ENCODE measurements at regions not wholly inside any gene's neighbourhood (a gene's known extent, or its start where the extent isn't known, plus 50 kb on each side); places are given as distances from the start of the nearest gene placed in this dataset.
"Not testable (repeated sequence)": the region's sequence is repeated elsewhere in the genome, so short reads cannot be mapped to it uniquely, and the experiment has no call there.

DNA sequence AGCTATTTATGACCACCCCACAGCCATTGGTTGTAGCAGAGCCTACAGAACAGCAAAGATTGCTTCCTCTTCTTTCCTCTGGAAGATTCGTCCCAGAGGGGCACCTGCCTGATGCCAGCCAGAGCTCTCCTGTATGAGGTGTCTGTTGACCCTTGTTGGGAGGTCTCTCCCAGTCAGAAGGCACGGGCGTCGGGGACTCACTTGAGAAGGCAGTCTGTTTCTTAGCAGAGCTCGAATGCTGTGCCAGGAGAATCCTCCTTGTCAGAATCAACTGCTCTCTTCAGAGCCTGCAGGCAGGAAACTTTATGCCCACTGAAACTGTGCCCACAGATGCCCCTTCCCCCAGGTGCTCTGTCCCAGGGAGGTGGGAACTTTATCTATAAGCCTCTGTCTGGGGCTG lies 479.5 kb upstream of the IZUMO3 start:
- DNase-seq = no peak

DNA sequence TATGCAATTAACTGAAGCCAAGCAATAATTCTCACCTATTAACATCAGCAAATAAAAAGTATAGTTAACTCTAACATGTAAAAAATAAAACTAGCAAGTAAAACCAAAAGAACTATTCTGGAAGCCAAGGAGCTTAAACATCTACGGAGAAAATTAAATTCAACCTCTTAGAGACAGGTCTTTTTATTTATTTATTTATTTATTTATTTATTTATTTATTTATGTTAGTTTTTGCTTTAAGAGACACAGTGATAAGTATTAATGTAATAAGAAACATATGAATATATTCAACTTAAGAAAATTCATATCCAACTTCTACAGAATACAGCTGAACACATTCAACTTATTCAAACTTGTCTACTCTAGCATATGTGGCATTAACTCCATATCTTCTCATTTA lies 472.1 kb upstream of the IZUMO3 start:
- DNase-seq = no peak

DNA sequence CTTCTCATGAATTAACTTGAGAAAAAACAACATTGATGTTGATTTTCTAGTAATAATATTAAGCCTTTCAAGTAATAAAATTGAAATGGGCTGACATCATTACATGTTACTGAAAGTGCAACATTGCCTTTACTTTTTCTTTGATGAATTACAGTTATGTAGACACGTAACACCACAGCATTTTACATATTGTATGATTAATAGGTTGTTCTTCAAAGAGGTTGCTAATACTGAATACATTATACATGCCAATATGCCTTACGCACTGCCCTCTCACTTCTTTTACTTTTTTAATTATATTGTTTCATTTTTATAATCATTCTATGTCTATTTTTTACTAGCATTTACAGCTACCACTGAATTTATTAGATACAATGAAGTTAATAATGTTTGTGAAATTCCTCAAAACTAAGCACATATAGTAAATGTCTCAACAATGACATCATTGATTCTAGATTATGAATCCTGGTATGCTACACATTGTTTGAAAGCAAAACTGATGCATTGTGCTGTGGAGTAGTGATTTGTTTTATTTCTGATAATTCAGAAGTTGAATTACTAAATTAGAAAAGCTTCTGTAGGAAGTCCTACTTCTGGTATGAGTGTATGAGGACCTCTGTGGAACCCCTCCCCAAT lies 464.4 kb upstream of the IZUMO3 start:
- DNase-seq = no peak

DNA sequence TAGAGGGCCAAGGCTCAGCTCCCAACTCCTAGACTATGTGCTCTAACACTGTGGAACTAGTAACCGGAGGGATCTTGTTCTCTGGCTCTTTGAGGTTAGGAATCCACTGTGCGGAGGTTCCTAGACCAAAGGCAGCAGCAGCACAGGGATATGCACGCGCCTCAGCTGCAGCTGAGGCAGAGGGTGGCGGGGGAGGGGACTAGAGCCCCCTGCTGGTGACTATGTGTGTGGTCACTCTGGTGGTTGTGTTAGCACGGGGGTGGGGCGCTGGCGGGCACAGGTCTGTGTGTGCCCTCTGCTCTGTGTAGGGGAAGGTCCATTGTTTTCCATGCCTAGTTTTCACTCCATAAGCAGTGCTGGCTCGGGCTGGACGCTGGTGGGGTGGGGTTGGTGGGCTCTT lies 458.0 kb upstream of the IZUMO3 start:
- DNase-seq = no peak

DNA sequence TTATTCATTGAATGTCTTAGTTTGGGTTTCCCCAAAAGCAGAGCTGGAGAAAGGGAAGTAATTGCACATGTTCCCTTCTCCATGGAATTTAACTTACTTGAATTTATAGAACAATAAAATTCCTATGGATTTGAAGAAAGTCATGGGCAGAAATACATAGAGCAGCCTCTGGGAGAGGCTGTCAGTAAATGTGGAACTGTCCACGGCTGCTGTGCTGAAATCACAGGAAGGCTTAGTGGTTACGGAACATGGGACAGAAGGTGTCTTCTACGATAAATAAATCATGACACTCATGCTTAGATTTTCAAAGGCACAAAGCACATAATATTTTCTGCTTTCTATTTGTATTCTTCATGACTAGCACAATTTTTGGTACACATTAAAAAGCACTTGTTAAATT lies 440.6 kb upstream of the IZUMO3 start:
- no peak for DNase-seq

DNA sequence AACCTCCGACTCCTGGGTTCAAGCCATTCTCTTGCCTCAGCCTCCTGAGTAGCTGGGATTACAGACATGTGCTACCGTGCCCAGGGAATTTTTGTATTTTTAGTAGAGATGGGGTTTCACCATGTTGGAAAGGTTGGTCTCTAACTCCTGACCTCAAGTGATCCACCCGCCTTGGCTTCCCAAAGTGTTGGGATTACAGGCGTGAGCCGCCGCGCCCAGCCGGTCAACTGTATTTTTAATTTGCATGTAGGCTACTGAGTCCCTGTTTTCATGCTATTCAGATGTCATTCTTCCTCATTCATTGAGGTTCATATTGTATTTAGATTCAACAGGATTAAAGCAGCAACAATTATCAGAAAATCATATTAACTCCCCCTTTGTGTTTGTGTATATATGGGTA lies 425.1 kb upstream of the IZUMO3 start:
- not testable (repeated sequence) for DNase-seq

DNA sequence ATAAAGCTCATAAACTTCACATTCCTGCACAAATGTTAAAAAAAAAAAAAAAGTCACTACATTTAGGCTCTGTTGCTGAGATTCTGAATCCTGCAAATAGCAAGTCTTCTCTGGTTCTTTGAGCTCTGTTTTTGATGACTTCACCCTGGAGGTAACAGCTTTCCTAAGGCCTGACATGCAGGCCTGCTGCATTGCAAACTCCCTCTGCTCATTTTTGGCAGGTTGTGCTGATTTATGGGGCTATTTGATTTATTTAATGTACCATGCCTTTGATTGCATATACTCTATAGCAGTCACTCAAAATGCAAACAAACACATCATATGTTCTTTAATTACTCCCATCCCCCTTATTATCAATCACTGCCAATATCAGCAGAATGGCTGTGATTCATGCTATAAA lies 416.1 kb upstream of the IZUMO3 start:
- no peak for DNase-seq

DNA sequence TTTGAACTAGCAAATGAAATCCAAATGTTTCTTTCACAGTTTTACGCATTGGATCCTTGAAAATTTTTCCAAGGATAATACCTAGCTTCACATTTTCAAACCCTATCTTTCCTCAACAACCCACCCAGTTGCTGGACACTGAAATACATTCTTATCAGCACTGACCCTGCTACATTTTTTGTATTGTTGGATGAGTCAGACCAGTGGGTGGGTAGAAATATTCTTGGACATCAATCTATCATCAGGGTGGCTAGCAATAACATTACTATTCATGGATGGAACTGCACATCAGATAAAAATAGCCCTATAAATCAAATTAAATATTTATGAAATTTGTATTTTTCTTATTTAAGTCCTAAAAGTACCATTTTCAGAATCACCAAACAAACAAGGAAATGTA lies 407.4 kb upstream of the IZUMO3 start:
- DNase-seq = no peak

DNA sequence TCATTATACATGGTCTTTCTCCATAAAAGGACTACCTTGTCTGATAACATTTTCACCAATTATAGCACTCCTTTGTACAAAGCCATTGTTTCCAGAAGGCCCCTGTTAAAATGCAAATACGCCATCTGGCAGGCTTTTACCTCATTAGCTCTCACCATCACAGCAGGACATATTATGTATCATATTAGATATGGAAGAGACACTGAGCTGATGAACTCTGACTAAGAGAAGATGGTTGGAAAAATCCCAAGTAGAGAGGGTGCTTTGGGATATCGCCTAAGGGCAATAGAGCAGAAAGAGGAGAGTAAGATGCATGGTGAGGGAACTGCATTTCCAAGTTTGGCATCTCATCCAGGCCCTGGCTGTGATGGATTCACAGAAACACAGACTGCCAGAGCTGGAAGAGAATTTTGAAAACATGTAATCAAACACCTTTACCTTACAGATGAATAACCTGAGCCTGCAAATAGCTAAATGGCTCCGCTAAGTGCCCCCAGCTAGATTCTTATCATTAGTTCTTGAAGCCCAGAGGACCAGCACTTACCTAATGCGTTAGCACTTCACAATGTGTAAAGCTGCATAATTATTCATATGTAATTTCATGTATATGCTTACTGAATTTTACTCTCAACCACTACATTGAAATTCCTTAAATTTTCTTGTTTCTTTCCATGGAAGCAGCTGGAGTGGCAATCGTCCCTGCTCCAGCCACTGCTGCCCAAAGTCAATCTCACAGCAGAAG lies 393.6 kb upstream of the IZUMO3 start:
- no peak for DNase-seq

DNA sequence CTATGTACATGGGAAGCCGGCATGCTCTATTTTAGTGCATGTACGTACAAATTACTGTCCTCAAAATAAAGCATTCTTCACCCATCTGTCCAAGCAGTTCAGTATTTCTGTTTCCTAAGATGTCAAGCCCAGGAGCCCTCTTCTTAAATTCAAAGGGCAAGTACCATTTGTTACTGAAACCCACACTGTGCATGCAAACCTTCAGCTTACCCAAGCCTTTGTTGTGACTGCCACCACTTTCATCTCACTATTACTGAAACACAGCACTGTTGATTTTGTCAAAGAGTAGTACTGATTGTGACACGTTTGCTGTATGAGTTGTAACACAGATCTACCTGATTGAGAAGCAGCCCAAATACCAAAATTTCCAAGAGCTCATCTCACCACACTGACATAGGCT lies 390.4 kb upstream of the IZUMO3 start:
- DNase-seq = no peak

DNA sequence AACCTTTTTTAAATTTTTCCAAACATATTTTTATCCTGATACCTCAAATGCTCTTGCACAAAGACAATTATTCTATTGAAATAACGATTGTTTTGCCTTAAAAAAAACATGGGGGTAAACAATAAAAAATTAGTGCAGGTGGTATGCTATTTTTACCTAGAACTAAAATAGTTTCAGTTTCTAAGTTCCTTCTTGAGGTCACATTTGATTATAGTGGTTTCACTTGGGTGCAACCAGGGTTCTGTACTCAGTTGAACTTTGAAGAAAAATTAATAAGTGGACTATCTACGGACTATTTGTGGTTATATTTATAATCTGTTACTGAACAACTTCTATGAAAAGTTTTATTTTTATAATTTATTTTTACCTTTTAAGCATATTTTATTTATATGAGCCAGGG lies 387.1 kb upstream of the IZUMO3 start:
- DNase-seq = no peak

DNA sequence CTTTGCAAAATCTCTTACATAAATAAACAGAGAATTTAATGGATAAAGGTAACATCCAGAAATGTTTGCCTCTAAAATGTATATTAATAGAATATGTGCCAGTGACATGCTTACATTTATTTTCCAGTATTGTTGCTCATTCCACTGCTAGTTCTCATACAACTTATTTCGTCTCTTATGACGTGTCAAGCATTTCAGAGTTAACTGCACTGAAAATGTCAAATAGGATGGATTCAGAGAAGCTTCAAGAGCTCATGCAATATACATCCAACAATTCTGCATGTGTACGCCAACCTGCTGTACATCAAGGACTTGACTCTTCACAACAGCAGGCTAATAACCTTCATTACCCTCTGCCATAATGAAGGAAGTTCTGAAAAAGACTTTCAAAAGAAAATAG lies 386.2 kb upstream of the IZUMO3 start:
- DNase-seq = no peak

DNA sequence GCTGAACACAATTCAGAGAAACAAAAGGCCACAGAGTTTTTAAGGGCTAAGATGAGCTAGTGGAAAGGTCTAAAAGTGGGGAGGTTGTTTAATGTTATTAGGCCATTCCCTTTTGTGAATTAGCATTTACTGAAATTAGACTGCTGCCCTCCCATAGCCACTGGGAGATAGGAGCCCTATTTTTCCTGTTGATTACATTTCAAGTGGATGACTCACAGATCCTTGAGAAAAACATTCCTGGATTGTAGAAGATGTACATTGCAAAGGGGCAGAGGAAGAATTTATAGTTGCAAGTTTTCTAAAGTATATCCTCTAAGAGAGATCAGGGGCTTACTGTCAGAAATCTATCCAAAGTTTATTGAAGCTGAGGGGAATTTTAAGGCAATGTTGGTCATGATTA lies 367.1 kb upstream of the IZUMO3 start:
- no peak for DNase-seq

DNA sequence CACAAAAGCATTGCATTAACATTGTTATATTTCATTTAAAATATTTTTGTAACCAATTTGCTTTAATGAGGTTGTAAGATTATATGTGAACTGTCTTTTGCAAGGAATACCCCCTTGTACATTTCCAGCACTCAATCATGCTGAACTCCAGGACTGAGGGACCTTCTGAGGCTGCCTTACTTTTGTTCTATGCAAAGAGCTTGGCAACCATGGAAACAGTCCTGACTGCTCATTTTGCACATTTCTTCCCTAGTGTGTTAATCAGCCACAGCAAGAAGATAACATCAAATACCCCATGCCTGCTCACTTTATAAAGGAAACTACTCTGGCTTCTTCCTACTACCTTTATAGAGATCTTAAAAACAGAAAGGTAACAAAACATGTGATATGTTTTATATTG lies 355.6 kb upstream of the IZUMO3 start:
- DNase-seq = no peak

DNA sequence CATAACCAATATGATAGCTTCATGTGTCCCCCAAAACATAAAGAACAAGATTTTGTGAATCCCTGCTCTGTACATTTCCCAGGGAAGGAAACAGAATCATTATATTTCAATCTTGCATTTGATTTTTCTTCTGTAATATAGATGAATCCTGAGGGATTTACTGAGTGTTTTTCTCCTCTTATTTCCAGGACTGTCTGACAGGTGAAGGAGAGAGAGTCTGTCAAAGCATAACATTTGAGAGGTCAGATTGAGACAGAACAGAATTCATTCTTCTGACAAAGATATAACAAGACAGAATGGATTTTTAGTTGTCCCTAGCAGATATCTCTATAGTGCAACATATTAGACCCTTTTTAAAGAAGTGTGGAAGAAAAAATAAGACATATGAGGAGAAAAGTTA lies 354.5 kb upstream of the IZUMO3 start:
- no peak for DNase-seq

DNA sequence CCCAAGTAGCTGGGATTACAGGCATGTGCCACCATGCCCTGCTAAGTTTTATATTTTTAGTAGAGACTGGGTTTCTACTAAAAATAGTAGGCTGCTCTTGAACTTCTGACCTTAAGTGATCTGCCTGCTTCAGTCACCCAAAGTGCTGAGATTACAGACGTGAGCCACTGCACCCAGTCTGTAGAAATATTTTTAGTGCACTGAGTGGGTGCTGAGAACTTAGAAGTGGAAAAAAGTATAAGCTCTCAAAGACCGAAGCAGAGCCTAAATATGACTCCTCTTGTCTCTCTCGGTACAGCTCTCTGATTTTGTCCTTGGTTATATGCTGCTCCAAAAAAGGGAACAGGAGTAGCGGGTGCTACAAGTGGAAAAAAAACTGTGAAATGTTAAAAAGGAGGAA lies 353.8 kb upstream of the IZUMO3 start:
- DNase-seq = no peak

DNA sequence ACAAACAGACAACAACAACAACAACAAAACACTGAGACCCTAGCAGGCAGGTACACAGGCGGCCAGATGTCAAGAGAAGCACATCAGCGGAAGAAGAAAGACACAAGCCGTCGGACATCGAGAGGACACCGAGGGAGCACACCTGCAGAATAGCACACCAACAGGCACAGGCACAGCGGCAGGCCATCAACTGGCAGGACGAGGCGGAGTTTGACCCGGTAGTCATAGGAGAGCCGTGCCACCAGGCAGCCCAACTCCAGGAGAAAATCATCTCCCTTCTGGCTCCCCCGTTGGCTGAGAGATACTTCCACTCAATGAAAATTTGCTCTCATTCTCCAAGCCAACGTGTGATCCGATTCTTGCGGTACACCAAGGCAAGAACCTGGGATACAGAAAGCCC lies 352.1 kb upstream of the IZUMO3 start:
- no peak for DNase-seq

DNA sequence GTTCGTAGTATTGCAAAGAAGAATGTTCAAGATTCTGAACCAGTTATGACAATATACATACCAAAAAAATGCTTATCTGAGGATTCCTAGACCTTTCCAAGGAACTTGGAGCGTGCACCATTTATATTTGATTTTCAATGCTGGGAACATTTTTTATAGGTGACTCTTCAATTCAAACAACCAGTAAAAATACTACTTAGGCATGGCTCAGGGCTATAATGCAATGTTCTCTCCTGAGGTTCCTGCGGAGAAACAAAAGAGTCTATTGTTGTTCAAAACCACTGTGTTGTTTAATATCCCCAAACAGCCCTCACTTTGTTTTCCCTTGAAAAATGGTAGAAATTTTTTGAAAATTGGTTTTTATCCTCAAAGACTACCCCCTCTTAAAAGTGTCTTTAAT lies 335.7 kb upstream of the IZUMO3 start:
- DNase-seq = no peak

DNA sequence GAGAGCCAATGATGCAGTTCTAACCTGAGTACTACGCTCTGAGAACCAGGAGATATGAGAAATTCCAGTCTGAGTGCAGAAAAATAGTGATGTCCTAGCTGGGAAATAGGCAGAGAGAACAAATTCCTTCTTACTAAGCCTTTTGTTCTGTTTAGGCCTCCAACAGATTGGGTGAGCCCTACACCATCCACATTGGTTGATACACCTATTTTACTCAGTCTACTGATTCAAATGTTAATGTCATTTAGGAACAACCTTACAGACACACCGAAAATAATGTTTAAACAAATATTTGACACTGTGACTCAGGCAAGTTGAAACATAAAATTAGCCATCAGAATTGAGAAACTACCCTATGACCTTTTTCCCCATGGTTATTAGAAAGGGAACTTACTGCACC lies 333.9 kb upstream of the IZUMO3 start:
- DNase-seq = no peak

DNA sequence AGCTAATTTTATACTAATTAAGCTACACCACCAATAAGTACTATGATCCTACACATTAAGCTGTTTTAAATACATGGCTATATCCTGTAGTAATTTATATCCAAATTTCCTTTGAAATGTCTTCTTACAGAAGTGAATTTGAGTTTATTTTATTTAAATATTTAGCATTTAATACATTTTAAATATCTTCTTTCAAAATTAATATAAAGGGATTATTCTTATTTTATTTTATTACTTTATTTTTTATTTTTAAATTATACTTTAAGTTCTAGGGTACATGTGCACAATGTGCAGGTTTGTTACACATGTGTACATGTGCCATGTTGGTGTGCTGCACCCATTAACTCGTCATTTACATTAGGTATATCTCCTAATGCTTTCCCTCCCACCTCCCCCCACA lies 310.9 kb upstream of the IZUMO3 start:
- not testable (repeated sequence) for DNase-seq

DNA sequence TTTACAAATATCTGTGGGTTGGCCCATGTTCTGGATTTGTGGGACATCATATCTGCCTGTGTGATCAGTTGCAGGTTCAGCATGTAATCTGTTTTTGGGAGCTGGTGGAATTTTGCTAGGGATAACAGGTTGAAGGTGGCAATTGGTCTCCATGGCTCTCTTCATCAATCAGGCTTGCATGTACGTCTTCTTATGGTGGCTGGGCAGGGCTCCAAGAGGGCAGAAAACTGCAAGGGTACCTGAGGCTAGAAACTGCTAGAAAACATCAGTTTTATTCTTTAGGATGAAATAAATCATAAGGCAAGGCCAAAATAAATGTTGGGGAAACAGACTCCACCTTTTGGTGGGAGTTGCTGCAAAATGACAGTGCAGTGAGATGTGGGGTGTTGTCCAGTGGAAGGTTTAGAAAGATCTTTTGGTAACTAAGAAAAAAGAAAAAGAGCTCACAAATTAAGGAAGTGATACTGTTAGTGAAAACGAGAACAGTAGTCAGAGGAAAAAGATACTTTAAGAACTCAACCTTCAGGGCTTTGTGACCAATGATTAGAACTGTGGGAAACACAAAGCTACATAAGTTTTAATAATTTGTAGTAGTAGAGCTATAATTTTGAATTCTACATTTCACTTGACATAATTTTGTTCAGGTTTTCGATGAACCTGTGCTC lies 300.7 kb upstream of the IZUMO3 start:
- DNase-seq = no peak

DNA sequence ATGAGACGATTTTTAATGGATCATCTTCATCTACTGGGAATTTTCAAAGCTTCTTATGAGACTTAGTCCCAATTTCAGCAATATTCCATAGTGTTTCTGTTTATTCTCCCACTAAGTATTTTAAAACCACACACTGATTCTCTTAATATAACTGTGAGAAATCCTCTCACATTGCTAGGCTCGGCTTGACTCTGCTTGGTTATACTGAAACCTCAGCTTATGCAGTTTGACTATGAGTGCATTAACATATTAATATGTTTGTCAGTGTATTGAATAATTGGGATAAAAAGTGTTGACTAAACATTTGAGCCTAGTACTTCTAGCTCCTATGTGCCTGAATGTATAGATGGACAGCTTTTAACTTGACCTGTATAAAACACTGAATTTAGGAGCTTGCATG lies 298.5 kb upstream of the IZUMO3 start:
- DNase-seq = no peak

DNA sequence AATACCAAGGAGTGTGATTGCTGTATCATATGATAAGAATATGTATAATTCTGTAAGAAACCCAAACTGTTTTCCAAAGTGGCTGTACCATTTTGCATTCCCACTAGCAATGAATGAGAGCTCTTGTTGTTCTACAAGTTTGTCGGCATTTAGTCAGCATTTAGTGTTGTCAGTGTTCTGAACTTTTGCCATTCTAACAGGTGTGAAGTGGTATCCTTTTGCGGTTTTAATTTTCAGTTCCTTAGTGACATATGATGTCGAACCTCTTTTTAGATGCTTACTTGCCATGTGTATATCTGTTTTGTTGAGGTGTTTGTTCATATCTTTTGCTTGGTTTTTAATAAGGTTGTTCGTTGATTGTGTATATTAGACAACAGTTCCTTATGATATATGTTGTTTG lies 296.3 kb upstream of the IZUMO3 start:
- DNase-seq = no peak

DNA sequence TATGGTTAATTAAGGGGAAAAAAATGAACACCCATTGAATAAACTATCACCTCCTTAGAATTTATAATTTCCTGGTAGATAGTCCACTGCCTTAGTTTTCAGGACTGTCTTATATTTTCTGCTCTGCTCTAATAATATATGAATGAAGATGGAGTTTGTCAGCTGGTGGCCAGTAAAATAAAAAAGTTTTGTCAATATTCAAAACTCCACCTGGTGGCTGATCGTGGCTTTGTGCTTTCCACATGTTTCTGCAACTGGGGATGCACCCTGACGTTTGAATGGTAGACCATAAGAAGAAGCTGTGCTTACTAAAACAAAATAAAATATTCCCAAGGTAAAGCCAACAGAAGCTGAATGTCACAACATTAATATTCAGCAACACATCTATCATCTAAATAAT lies 286.6 kb upstream of the IZUMO3 start:
- no peak for DNase-seq

DNA sequence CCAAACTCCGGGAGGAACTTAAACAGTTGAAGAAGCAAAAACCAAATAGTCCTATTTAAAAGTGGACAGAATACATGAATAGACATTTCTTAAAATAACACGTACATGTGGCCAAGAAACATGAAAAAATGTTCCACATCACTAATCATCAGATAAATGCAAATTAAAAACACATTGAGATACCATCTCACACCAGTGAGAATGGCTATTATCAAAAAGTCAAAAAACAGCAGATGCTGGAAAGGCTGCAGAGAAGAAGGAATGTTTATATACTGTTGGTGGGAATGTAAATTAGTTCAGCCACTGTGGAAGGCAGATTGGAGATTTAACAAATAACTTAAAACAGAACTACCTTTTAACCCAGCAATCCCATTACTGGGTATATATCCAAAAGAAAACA lies 283.0 kb upstream of the IZUMO3 start:
- DNase-seq = no peak

Data from right hindlimb (tissue), 1 donor.